ENCODE measurements at regions not wholly inside any gene's neighbourhood (a gene's known extent, or its start where the extent isn't known, plus 50 kb on each side); places are given as distances from the start of the nearest gene placed in this dataset.

GRCh38 chr6:14191761-14192160 is 74.2 kb downstream of the CD83 start:
- no peak for TF ChIP-seq CEBPZ (IDR thresholded peaks at IDR 0.05; ENCODE audit: low read depth, low read length)
- TF ChIP-seq ZNF217 (IDR thresholded peaks at IDR 0.05): no peak
- TF ChIP-seq CTCF (IDR thresholded peaks at IDR 0.05 in 2 of 3, conservative IDR thresholded peaks at IDR 0.05 in 1 of 3; ENCODE audit: control insufficient read depth in 2 of 3, extremely low read depth in 1 of 3, insufficient read depth in 1 of 3, low read depth in 3 of 3, low read length in 3 of 3): no peak
- no peak for TF ChIP-seq IKZF1 (conservative IDR thresholded peaks at IDR 0.05)
- no peak for TF ChIP-seq BHLHE40 (IDR thresholded peaks at IDR 0.05; ENCODE audit: borderline replicate concordance in 1 of 2, low read depth in 2 of 2, low read length in 1 of 2)
- no peak for TF ChIP-seq USF1 (IDR thresholded peaks at IDR 0.05; ENCODE audit: borderline replicate concordance, extremely low read length, insufficient read depth, low read depth, low read length)

Measured in GM12878 (cell line).